ENCODE measurements at regions not wholly inside any gene's neighbourhood (a gene's known extent, or its start where the extent isn't known, plus 50 kb on each side); places are given as distances from the start of the nearest gene placed in this dataset.

GRCh38 chr13:59121507-59121906 lies 1042.2 kb downstream of the DIAPH3 start:
- no peaks in the 10 kb centered on the region for H3K36me3 ChIP-seq (ENCODE audit: control insufficient read depth in 2 of 2, insufficient read depth in 1 of 2, low read length in 2 of 2)
- ChIA-PET CTCF (no interaction called here), POLR2A (interaction anchor here (0.6 kb wide), 1 partner anchor 570 kb away, joined by 4 read pairs; no protein-coding TSS in a partner anchor)
- no peak overlapping the region for H3K27ac ChIP-seq (ENCODE audit: extremely low read depth, low read depth, low read length)
- H3K9me3 ChIP-seq (ENCODE audit: control insufficient read depth, insufficient read depth, low read depth, low read length), result no peaks in the 10 kb centered on the region
- H3K4me1 ChIP-seq (ENCODE audit: control insufficient read depth, insufficient read depth, low read length), result no peaks in the 10 kb centered on the region
- H3K4me3 ChIP-seq (ENCODE audit: low read depth, low read length), result no peak overlapping the region
- no peak for TF ChIP-seq GLI4 (tag by site-specific recombination; IDR thresholded peaks at IDR 0.05)
- no peak for TF ChIP-seq ZNF549 (tag by site-specific recombination; IDR thresholded peaks at IDR 0.05)
- TF ChIP-seq YY1 (tag by site-specific recombination; IDR thresholded peaks at IDR 0.05), result no peak
- no peak for TF ChIP-seq ZNF239 (tag by site-specific recombination; IDR thresholded peaks at IDR 0.05)
- TF ChIP-seq ZFHX2 (tag by site-specific recombination; conservative IDR thresholded peaks at IDR 0.05), result no peak
- no peak for TF ChIP-seq REPIN1 (tag by site-specific recombination; IDR thresholded peaks at IDR 0.05; ENCODE audit: low read depth)
- no peak for TF ChIP-seq ZNF133 (tag by site-specific recombination; IDR thresholded peaks at IDR 0.05)
- no peak for TF ChIP-seq SCRT2 (tag by site-specific recombination; IDR thresholded peaks at IDR 0.05)
- TF ChIP-seq GFI1B (tag by site-specific recombination; IDR thresholded peaks at IDR 0.05), result no peak
- TF ChIP-seq ZNF223 (tag by site-specific recombination; IDR thresholded peaks at IDR 0.05), result no peak
- no peak for TF ChIP-seq ZNF76 (tag by site-specific recombination; IDR thresholded peaks at IDR 0.05; ENCODE audit: borderline replicate concordance, low read depth)
- no peak for TF ChIP-seq ZNF423 (tag by site-specific recombination; IDR thresholded peaks at IDR 0.05)
- no peak for TF ChIP-seq ZNF585B (tag by site-specific recombination; IDR thresholded peaks at IDR 0.05)
- TF ChIP-seq ZNF202 (tag by site-specific recombination; IDR thresholded peaks at IDR 0.05; ENCODE audit: borderline replicate concordance), result no peak
- TF ChIP-seq, protein P1, sequence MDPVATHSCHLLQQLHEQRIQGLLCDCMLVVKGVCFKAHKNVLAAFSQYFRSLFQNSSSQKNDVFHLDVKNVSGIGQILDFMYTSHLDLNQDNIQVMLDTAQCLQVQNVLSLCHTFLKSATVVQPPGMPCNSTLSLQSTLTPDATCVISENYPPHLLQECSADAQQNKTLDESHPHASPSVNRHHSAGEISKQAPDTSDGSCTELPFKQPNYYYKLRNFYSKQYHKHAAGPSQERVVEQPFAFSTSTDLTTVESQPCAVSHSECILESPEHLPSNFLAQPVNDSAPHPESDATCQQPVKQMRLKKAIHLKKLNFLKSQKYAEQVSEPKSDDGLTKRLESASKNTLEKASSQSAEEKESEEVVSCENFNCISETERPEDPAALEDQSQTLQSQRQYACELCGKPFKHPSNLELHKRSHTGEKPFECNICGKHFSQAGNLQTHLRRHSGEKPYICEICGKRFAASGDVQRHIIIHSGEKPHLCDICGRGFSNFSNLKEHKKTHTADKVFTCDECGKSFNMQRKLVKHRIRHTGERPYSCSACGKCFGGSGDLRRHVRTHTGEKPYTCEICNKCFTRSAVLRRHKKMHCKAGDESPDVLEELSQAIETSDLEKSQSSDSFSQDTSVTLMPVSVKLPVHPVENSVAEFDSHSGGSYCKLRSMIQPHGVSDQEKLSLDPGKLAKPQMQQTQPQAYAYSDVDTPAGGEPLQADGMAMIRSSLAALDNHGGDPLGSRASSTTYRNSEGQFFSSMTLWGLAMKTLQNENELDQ (tag by site-specific recombination; IDR thresholded peaks at IDR 0.05; ENCODE audit: low read depth), result no peak
- no peak for TF ChIP-seq ZNF670 (tag by site-specific recombination; IDR thresholded peaks at IDR 0.05; ENCODE audit: low read depth)

DNA sequence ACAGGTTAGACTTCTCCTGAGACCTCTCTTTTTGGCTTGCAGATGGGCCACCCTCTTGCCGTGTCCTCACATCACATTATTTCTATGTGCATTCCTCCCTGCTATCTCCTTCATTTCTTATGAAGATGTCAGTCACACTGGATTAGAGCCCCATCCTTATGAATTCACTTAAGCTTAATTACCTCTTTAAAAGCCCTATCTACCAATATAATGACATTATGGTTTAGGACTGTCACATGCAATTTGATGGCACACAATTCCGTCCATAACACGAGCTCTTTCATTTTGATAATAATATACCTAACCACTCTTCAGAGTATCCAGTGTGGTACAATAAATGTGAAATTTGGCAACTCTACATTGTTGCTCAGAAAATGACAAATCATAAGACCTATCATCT lies 1037.3 kb downstream of the DIAPH3 start:
- CTCF ChIA-PET, result interaction anchor here (0.7 kb wide), 1 partner anchor 759 kb away, joined by 3 read pairs; no protein-coding TSS in a partner anchor

More for the DNA sequence above, 1037.3 kb downstream of the DIAPH3 start:
- Histone ChIP-seq H3K9me3 (ENCODE audit: control insufficient read depth, insufficient read depth, low read depth, low read length) (no peaks in the 10 kb centered on the region), H3K4me3 (ENCODE audit: low read depth, low read length) (no peak overlapping the region), H3K4me1 (ENCODE audit: control insufficient read depth, insufficient read depth, low read length) (no peaks in the 10 kb centered on the region), H3K36me3 (ENCODE audit: control insufficient read depth in 2 of 2, insufficient read depth in 1 of 2, low read length in 2 of 2) (no peaks in the 10 kb centered on the region), H3K27ac (ENCODE audit: extremely low read depth, low read depth, low read length) (no peak overlapping the region)
- TF ChIP-seq KLF7 (tag by site-specific recombination; IDR thresholded peaks at IDR 0.05; ENCODE audit: borderline replicate concordance) (no peak), PRDM4 (tag by site-specific recombination; IDR thresholded peaks at IDR 0.05) (no peak), REST (tag by site-specific recombination; IDR thresholded peaks at IDR 0.05) (no peak), ZBTB20 (tag by site-specific recombination; IDR thresholded peaks at IDR 0.05) (no peak), ZNF157 (tag by site-specific recombination; IDR thresholded peaks at IDR 0.05) (no peak)
- POLR2A ChIA-PET, result no interaction called here

All from HEK293 (cell line).